Peyer's patch (tissue), 4 donors: ENCODE measurements at regions not wholly inside any gene's neighbourhood (a gene's known extent, or its start where the extent isn't known, plus 50 kb on each side); places are given as distances from the start of the nearest gene placed in this dataset.

Source experiments
- DNase-seq, 3 donors: peaks; one replicate each; pipeline ENCODE4 v3.0.0-alpha.2; 2017 to 2019
- H3K27ac ChIP-seq, 4 donors: fragments of 200-600 bp; sonication (generic); one replicate each; pipeline ENCODE4 v1.5.1; 2016 to 2019
- H3K27me3 ChIP-seq, 2 donors: fragments of 200-600 bp; sonication (generic); one replicate each; pipeline ENCODE4 v1.5.1; 2019
- H3K36me3 ChIP-seq, 3 donors: fragments of 200-600 bp; sonication (generic); one replicate each; pipeline ENCODE4 v1.5.1; 2016 to 2019
- H3K4me1 ChIP-seq, 4 donors: fragments of 200-600 bp; sonication (generic); one replicate each; pipeline ENCODE4 v1.5.1; 2016 to 2019
- H3K4me3 ChIP-seq, 4 donors: fragments of 200-600 bp; sonication (generic); 1 replicate in 3 of 4; 2 replicates in 1 of 4; pipeline ENCODE4 v1.5.1; 2016 to 2019; ENCODE audit warnings: mild to moderate bottlenecking in 1 of 4
- H3K9me3 ChIP-seq, 4 donors: fragments of 200-600 bp; sonication (generic); one replicate each; pipeline ENCODE4 v1.5.1; 2016 to 2019; ENCODE audit warnings: mild to moderate bottlenecking in 1 of 4
- CTCF ChIP-seq, 6 experiments: fragments of 450-650 bp in 4 of 6; fragments of 200-600 bp in 2 of 6; sonication (generic) in 1 of 6; IDR thresholded peaks; one replicate each; pipeline ENCODE4 v1.5.1; 2017 to 2019; ENCODE audit warnings: antibody characterized with exemption in 6 of 6, mild to moderate bottlenecking in 3 of 6, moderate library complexity in 1 of 6
- POLR2A ChIP-seq, 2 donors: fragments of 450-650 bp; IDR thresholded peaks; one replicate each; pipeline ENCODE4 v1.5.1; 2017; ENCODE audit warnings: antibody characterized with exemption in 2 of 2, mild to moderate bottlenecking in 2 of 2, moderate library complexity in 2 of 2

- Histone ChIP-seq H3K27ac (no peak overlapping the region), H3K27me3 (no peaks in the 10 kb centered on the region), H3K9me3 (no peaks in the 10 kb centered on the region), H3K36me3 (no peaks in the 10 kb centered on the region), H3K4me3 (no peak overlapping the region), H3K4me1 (no peaks in the 10 kb centered on the region)
- TF ChIP-seq CTCF (IDR thresholded peaks at IDR 0.05) (no peak), POLR2A (IDR thresholded peaks at IDR 0.05) (no peak)
- no peak for DNase-seq
Measured at GRCh38 chr3:23099677-23100076, 103.5 kb upstream of the UBE2E2 start.

DNA sequence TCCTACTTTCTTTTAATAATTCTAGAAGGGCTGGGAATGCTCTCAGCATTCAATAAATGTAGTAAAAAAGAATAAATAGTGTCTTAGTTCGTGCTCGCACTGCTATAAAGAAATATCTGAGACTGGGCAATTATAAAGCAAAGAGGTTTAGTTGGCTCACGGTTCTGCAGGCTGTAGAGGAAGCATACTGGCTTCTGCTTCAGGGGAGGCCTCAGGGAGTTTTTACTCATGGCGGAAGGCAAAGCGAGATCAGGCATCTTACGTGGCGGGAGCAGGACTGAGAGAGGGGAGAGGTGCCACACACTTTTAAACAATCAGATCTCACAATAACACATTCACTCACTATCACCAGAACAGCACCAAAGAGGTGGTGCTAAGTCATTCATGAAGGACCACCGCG is 103.0 kb upstream of the UBE2E2 start:
- Histone ChIP-seq H3K27ac (no peak overlapping the region), H3K27me3 (no peaks in the 10 kb centered on the region), H3K9me3 (no peaks in the 10 kb centered on the region), H3K4me3 (no peak overlapping the region), H3K36me3 (no peaks in the 10 kb centered on the region), H3K4me1 (no peaks in the 10 kb centered on the region)
- TF ChIP-seq POLR2A (IDR thresholded peaks at IDR 0.05) (no peak), CTCF (IDR thresholded peaks at IDR 0.05) (no peak)
- DNase-seq, result no peak

- Histone ChIP-seq H3K27ac (no peak overlapping the region), H3K36me3 (no peaks in the 10 kb centered on the region), H3K4me1 (no peaks in the 10 kb centered on the region), H3K9me3 (no peaks in the 10 kb centered on the region), H3K27me3 (no peaks in the 10 kb centered on the region), H3K4me3 (no peak overlapping the region)
- TF ChIP-seq CTCF (IDR thresholded peaks at IDR 0.05), result no peak
- no peak for TF ChIP-seq POLR2A (IDR thresholded peaks at IDR 0.05)
- no peak for DNase-seq
Measured at GRCh38 chr3:23103764-23104163, 99.4 kb upstream of the UBE2E2 start.

DNA sequence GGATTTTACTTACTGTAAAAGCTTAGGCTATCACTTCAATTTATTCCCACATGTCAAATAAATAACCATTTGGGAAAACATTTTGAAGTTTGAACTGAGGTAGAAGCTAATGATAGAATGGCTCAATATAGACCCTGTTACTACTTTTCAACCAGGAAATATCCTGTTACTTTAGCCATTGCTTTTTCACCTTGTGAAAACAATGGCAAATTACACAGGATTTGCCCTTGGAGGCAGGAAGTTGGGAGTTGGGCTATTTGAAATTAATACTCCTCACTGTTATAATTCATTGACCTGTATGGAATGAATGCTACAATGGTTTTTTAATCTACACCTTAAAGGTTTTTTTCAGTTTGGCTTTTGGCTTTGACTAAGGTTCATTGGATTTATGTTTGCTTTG is 98.1 kb upstream of the UBE2E2 start:
- H3K27me3 ChIP-seq, result no peaks in the 10 kb centered on the region
- no peak overlapping the region for H3K27ac ChIP-seq
- H3K4me3 ChIP-seq, result no peak overlapping the region
- DNase-seq, result no peak
- no peak for TF ChIP-seq POLR2A (IDR thresholded peaks at IDR 0.05)
- no peak for TF ChIP-seq CTCF (IDR thresholded peaks at IDR 0.05)
- H3K36me3 ChIP-seq, result no peaks in the 10 kb centered on the region
- H3K9me3 ChIP-seq, result no peaks in the 10 kb centered on the region
- H3K4me1 ChIP-seq, result no peaks in the 10 kb centered on the region

DNA sequence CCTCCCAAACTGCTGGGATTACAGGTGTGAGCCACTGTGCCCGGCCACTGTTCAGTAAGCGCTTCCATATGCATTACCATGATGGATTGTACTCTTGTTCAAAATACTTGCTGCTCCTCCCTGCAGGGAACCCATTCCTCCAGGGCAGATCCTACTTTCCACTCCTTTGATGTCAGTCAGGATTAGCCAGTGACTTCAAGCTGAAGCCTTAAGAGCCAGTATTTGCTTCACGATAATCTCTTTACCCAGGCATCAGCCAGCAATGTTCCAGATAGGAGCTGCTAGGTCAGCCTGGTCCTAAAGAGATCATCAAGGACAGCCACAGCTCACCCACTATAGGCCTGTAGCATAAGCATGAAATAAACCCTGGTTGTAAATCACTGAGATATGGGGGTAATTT is 96.5 kb upstream of the UBE2E2 start:
- TF ChIP-seq POLR2A (IDR thresholded peaks at IDR 0.05), result no peak
- TF ChIP-seq CTCF (IDR thresholded peaks at IDR 0.05), result no peak
- H3K27me3 ChIP-seq, result no peaks in the 10 kb centered on the region
- no peaks in the 10 kb centered on the region for H3K9me3 ChIP-seq
- no peak overlapping the region for H3K4me3 ChIP-seq
- no peaks in the 10 kb centered on the region for H3K4me1 ChIP-seq
- no peak overlapping the region for H3K27ac ChIP-seq
- H3K36me3 ChIP-seq, result no peaks in the 10 kb centered on the region
- no peak for DNase-seq

- Histone ChIP-seq H3K4me1 (no peaks in the 10 kb centered on the region), H3K27ac (no peak overlapping the region), H3K4me3 (no peak overlapping the region), H3K27me3 (no peaks in the 10 kb centered on the region), H3K9me3 (no peaks in the 10 kb centered on the region), H3K36me3 (no peaks in the 10 kb centered on the region)
- DNase-seq, result no peak
- TF ChIP-seq POLR2A (IDR thresholded peaks at IDR 0.05) (no peak), CTCF (IDR thresholded peaks at IDR 0.05) (no peak)
Measured at GRCh38 chr3:23107221-23107620, 95.9 kb upstream of the UBE2E2 start.
